GM19463 (cell line): ENCODE measurements at regions not wholly inside any gene's neighbourhood (a gene's known extent, or its start where the extent isn't known, plus 50 kb on each side); places are given as distances from the start of the nearest gene placed in this dataset.
"Not testable (repeated sequence)": the region's sequence is repeated elsewhere in the genome, so short reads cannot be mapped to it uniquely, and the experiment has no call there.

Experiments
- ATAC-seq: cut with Tn5 transposase; IDR thresholded peaks from one replicate; pipeline ENCODE4 v1.9.1; 2021; ENCODE audit warnings: mild to moderate bottlenecking, moderate library complexity; ENCODE audit not compliant: unreplicated experiment

GRCh38 chr15:94968133-94968532 is 736.8 kb downstream of the MCTP2 start:
- no peak for ATAC-seq

GRCh38 chr15:94970096-94970495 is 738.7 kb downstream of the MCTP2 start:
- ATAC-seq, result no peak

GRCh38 chr15:94970802-94971201 is 739.4 kb downstream of the MCTP2 start:
- no peak for ATAC-seq

- ATAC-seq, result no peak
These were observed 741.0 kb downstream of the MCTP2 start for GRCh38 chr15:94972314-94972713.

GRCh38 chr15:94987085-94987484 is 755.7 kb downstream of the MCTP2 start:
- ATAC-seq, result no peak

- no peak for ATAC-seq
These were observed 760.4 kb downstream of the MCTP2 start for GRCh38 chr15:94991718-94992117.

GRCh38 chr15:95009635-95010034 is 778.3 kb downstream of the MCTP2 start:
- ATAC-seq, result no peak

GRCh38 chr15:95013381-95013780 is 782.0 kb downstream of the MCTP2 start:
- ATAC-seq, result no peak

GRCh38 chr15:95016511-95017229 is 785.3 kb downstream of the MCTP2 start:
- no peak for ATAC-seq

- no peak for ATAC-seq
These were observed 786.4 kb downstream of the MCTP2 start for GRCh38 chr15:95017666-95018328.

GRCh38 chr15:95018888-95019545 is 787.7 kb downstream of the MCTP2 start:
- peak; percentile 80 for ATAC-seq

GRCh38 chr15:95019907-95020306 is 788.5 kb downstream of the MCTP2 start:
- ATAC-seq, result no peak

- ATAC-seq, result no peak
These were observed 790.5 kb downstream of the MCTP2 start for GRCh38 chr15:95021816-95022215.

GRCh38 chr15:95024351-95024750 is 793.0 kb downstream of the MCTP2 start:
- no peak for ATAC-seq

- ATAC-seq, result no peak
These were observed 794.8 kb downstream of the MCTP2 start for GRCh38 chr15:95025924-95026728.

- no peak for ATAC-seq
These were observed 796.6 kb downstream of the MCTP2 start for GRCh38 chr15:95027981-95028380.

- no peak for ATAC-seq
These were observed 800.8 kb downstream of the MCTP2 start for GRCh38 chr15:95032156-95032555.

GRCh38 chr15:95035106-95035505 is 803.7 kb downstream of the MCTP2 start:
- ATAC-seq, result no peak

GRCh38 chr15:95041297-95041696 is 809.9 kb downstream of the MCTP2 start:
- no peak for ATAC-seq

- ATAC-seq, result not testable (repeated sequence)
These were observed 812.0 kb downstream of the MCTP2 start for GRCh38 chr15:95043236-95043932.

- no peak for ATAC-seq
These were observed 812.6 kb downstream of the MCTP2 start for GRCh38 chr15:95043933-95044313.
